HEK293 (cell line): ENCODE measurements at regions not wholly inside any gene's neighbourhood (a gene's known extent, or its start where the extent isn't known, plus 50 kb on each side); places are given as distances from the start of the nearest gene placed in this dataset.
A peak's percentile ranks its signal among the peaks of the same experiment; 100 is the strongest.

Experiments
- CTCF ChIA-PET: fragments of 350-600 bp; formaldehyde crosslinking; extraction: SDS; loops from one replicate; lab custom pipeline; 2021; ENCODE audit warnings: antibody characterized with exemption; lab: Yijun Ruan, JAX
- POLR2A ChIA-PET: fragments of 300-600 bp; formaldehyde crosslinking; extraction: SDS; loops from one replicate; lab custom pipeline; 2020; ENCODE audit warnings: antibody characterized with exemption, inconsistent platforms; lab: Yijun Ruan, JAX
- H3K27ac ChIP-seq: fragments of 200-500 bp; sonication (Bioruptor generic); 2 replicates; pipeline ENCODE4 v1.5.1; 2014; ENCODE audit warnings: low read depth, low read length, control low read depth, inconsistent platforms; ENCODE audit errors: extremely low read depth
- H3K36me3 ChIP-seq, 2 experiments: fragments of 200-500 bp in 1 of 2; sonication (Bioruptor generic) in 1 of 2; 1 replicate in 1 of 2; 2 replicates in 1 of 2; pipeline ENCODE4 v1.5.1; 2014 to 2017; ENCODE audit warnings: inconsistent platforms in 2 of 2, low read length in 2 of 2; ENCODE audit not compliant: control insufficient read depth in 2 of 2, insufficient read depth in 1 of 2
- H3K4me1 ChIP-seq: fragments of 200-500 bp; sonication (Bioruptor generic); 2 replicates; pipeline ENCODE4 v1.5.1; 2014; ENCODE audit warnings: mild to moderate bottlenecking, low read length, inconsistent platforms; ENCODE audit not compliant: control insufficient read depth, insufficient read depth
- H3K4me3 ChIP-seq: 2 replicates; pipeline ENCODE4 v1.5.1; 2011; ENCODE audit warnings: low read depth, mild to moderate bottlenecking, control low read depth, low read length, moderate library complexity
- H3K9me3 ChIP-seq: fragments of 200-500 bp; sonication (Bioruptor generic); 2 replicates; pipeline ENCODE4 v1.5.1; 2014; ENCODE audit warnings: low read depth, low read length, inconsistent platforms; ENCODE audit not compliant: control insufficient read depth, insufficient read depth
- GLI4 ChIP-seq: fragments of 450-650 bp; formaldehyde crosslinking; IDR thresholded peaks from 2 replicates; pipeline ENCODE4 v1.5.1; 2016; ENCODE audit warnings: missing biosample characterization, missing genetic modification characterization
- OSR2 ChIP-seq: fragments of 450-650 bp; formaldehyde crosslinking; IDR thresholded peaks from 2 replicates; pipeline ENCODE4 v1.5.1; 2016; ENCODE audit warnings: missing biosample characterization, missing genetic modification characterization
- RBAK ChIP-seq: fragments of 450-650 bp; formaldehyde crosslinking; IDR thresholded peaks from 2 replicates; pipeline ENCODE4 v1.5.1; 2016; ENCODE audit warnings: missing biosample characterization, missing genetic modification characterization
- REST ChIP-seq: fragments of 450-650 bp; formaldehyde crosslinking; IDR thresholded peaks from 2 replicates; pipeline ENCODE4 v1.5.1; 2016; ENCODE audit warnings: missing biosample characterization, missing genetic modification characterization
- SCRT1 ChIP-seq: fragments of 450-650 bp; formaldehyde crosslinking; IDR thresholded peaks from 2 replicates; pipeline ENCODE4 v1.5.1; 2016; ENCODE audit warnings: missing biosample characterization, missing genetic modification characterization, borderline replicate concordance
- SCRT2 ChIP-seq: fragments of 450-650 bp; formaldehyde crosslinking; IDR thresholded peaks from 2 replicates; pipeline ENCODE4 v1.5.1; 2016; ENCODE audit warnings: missing biosample characterization, missing genetic modification characterization
- ZNF596 ChIP-seq: fragments of 450-650 bp; IDR thresholded peaks from 2 replicates; pipeline ENCODE4 v1.5.0; 2018; ENCODE audit warnings: missing biosample characterization, mild to moderate bottlenecking, missing genetic modification characterization, moderate library complexity
- ZNF677 ChIP-seq: fragments of 450-650 bp; IDR thresholded peaks from 2 replicates; pipeline ENCODE4 v1.5.0; 2018; ENCODE audit warnings: missing biosample characterization, mild to moderate bottlenecking, missing genetic modification characterization, moderate library complexity
- ZNF768 ChIP-seq: fragments of 450-650 bp; formaldehyde crosslinking; IDR thresholded peaks from 2 replicates; pipeline ENCODE4 v1.5.1; 2018; ENCODE audit warnings: missing biosample characterization, mild to moderate bottlenecking, missing genetic modification characterization
- ZNF776 ChIP-seq: fragments of 450-650 bp; formaldehyde crosslinking; IDR thresholded peaks from 2 replicates; pipeline ENCODE4 v1.5.0; 2017; ENCODE audit warnings: missing biosample characterization, missing genetic modification characterization, borderline replicate concordance
- TF ChIP-seq, protein P1 (sequence below): fragments of 450-650 bp; formaldehyde crosslinking; IDR thresholded peaks from 2 replicates; pipeline ENCODE4 v1.5.1; 2016; ENCODE audit warnings: missing biosample characterization, missing genetic modification characterization
- TF ChIP-seq, protein P2 (sequence below): fragments of 450-650 bp; formaldehyde crosslinking; IDR thresholded peaks from 2 replicates; pipeline ENCODE4 v1.5.1; 2016; ENCODE audit warnings: missing biosample characterization, missing genetic modification characterization

DNA sequence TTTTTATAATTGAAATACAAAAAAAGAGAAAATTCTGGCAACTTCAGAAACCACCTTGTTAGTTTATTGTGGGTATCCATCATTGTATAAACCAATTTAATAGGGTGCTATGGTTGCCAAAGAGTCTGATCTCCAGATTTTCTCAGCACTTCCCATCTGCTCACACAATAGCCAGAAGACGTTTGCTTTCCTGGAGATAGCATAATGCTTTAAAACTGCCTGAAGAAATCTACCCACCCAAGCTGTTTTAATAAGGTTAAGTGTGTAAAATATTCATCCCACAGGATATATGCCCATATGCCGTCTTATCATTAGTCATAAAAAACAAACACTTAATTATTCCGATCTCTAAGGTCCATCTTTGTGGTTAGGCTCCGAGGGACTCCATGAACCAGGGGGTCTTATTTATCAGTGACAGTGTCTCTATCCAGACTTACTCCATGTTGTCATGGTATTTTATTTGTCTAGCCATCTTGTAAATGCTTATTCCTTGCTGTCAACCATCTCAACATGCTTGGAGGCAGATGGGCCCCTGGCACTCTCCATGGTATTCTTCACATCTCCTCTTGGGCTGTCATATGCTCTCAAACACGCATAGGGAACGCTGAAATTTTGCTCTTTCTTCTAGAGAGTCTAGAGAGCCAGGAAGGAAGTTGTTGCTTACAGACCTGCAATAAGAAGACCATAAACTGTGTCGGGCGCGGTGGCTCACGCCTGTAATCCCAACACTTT lies 58.5 kb downstream of the MAP10 start:
- ChIA-PET CTCF (interaction anchor here (0.6 to 0.7 kb wide), 2 partner anchors 100 to 675 kb away, joined by 4 to 5 read pairs; no protein-coding TSS in a partner anchor), POLR2A (no interaction called here)
- no peak overlapping the region for H3K4me3 ChIP-seq
- TF ChIP-seq ZNF776 (tag by site-specific recombination) (no peak), REST (tag by site-specific recombination) (peak; percentile 84)
- no peaks in the 10 kb centered on the region for H3K36me3 ChIP-seq
- peaks cover 3% of the 10 kb centered on the region; the same call in 1 of the 2 replicates for H3K4me1 ChIP-seq
- H3K27ac ChIP-seq: no peak overlapping the region
- H3K9me3 ChIP-seq: no peaks in the 10 kb centered on the region

DNA sequence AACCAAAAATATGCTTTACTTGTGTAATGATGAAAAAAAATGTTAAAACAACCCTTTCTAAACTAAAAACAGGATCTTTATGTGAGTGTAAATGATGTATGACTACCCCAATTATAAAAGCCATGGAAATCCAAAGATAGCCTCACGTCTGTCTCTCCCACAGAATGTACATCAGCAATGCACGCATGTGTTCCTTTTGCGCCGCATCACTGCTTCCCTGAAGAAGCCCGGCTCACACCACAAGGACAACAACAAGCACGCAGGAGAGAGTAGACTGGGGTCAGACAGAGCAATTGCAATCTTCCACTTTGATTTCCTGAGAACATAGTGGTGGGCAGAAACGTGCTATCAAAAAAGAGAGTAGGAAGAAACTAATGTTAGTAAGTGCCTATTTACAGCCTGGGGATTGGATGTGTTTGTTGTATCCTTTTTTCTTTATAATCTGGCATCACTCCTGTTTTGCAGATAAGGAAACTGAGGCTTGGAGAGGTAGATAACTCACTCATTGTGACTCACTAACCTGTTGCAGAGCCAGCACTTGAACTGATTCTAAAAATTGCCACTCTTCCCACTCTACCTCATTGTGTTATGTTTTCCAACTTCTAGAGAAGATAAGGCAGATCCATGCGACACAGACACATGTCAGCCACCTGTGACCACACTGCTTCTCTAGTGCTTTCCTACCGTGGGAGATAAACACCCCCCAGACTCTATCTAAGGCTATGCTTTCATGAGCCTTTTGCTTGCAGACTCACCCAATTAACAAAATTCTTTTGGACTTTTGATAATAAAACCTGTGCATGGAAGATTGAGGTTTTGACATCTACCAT lies 60.1 kb downstream of the MAP10 start:
- Histone ChIP-seq H3K4me3 (no peak overlapping the region), H3K36me3 (no peaks in the 10 kb centered on the region), H3K27ac (no peak overlapping the region), H3K9me3 (no peaks in the 10 kb centered on the region), H3K4me1 (peaks cover 11% of the 10 kb centered on the region)
- ChIA-PET CTCF (interaction anchor here (1.1 kb wide), 1 partner anchor 228 kb away, joined by 3 read pairs; no protein-coding TSS in a partner anchor), POLR2A (no interaction called here)
- TF ChIP-seq ZNF596 (tag by site-specific recombination) (no peak), SCRT2 (tag by site-specific recombination) (peak; percentile 84), OSR2 (tag by site-specific recombination) (no peak), ZNF768 (tag by site-specific recombination) (no peak), GLI4 (no peak), SCRT1 (peak; percentile 72; the same call in 1 of the 2 replicates), ZNF677 (tag by site-specific recombination) (no peak), RBAK (tag by site-specific recombination) (no peak)
- TF ChIP-seq, protein P1, sequence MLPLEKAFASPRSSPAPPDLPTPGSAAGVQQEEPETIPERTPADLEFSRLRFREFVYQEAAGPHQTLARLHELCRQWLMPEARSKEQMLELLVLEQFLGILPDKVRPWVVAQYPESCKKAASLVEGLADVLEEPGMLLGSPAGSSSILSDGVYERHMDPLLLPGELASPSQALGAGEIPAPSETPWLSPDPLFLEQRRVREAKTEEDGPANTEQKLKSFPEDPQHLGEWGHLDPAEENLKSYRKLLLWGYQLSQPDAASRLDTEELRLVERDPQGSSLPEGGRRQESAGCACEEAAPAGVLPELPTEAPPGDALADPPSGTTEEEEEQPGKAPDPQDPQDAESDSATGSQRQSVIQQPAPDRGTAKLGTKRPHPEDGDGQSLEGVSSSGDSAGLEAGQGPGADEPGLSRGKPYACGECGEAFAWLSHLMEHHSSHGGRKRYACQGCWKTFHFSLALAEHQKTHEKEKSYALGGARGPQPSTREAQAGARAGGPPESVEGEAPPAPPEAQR (tag by site-specific recombination): no peak
- TF ChIP-seq, protein P2, sequence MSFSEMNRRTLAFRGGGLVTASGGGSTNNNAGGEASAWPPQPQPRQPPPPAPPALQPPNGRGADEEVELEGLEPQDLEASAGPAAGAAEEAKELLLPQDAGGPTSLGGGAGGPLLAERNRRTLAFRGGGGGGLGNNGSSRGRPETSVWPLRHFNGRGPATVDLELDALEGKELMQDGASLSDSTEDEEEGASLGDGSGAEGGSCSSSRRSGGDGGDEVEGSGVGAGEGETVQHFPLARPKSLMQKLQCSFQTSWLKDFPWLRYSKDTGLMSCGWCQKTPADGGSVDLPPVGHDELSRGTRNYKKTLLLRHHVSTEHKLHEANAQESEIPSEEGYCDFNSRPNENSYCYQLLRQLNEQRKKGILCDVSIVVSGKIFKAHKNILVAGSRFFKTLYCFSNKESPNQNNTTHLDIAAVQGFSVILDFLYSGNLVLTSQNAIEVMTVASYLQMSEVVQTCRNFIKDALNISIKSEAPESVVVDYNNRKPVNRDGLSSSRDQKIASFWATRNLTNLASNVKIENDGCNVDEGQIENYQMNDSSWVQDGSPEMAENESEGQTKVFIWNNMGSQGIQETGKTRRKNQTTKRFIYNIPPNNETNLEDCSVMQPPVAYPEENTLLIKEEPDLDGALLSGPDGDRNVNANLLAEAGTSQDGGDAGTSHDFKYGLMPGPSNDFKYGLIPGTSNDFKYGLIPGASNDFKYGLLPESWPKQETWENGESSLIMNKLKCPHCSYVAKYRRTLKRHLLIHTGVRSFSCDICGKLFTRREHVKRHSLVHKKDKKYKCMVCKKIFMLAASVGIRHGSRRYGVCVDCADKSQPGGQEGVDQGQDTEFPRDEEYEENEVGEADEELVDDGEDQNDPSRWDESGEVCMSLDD: no peak
